Dedifferentiated amniotic fluid mesenchymal stem cell (primary cell): ENCODE measurements at regions not wholly inside any gene's neighbourhood (a gene's known extent, or its start where the extent isn't known, plus 50 kb on each side); places are given as distances from the start of the nearest gene placed in this dataset.

Experiments
- DNase-seq: peaks from one replicate; pipeline ENCODE4 v3.0.0-alpha.2; 2016; ENCODE audit errors: extremely low spot score

DNA sequence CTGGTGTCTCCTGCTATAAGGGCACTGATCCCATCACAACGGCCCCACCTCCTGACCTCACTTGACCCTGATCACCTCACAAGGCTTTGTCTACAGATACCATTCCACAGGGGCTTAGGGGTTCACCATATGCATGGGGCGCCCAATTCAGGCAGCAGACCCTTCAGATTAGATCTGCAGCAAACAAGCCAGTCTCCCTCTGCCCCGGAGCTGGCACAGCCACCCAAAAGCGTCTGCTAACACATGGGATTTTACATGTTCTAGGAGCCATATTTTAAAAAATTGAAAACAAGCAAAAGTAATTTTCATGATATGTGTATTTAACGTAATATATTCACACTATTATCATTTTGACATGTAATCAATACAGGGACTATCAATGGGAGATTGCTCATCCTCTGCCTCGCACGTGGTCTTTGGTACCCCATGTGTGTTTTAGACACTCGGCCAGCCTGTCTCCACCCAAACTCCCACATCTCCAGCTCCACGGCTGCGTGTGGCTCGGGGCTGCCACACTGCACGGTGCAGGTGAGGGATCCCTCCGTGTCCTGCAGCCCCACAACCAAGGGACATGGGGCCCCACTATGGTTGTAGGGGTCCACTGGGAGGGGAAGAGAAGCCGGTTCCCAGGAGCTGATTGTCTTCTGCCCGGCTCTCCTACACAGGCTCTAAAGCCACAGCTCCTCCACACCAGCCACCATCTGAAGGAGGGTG is 107.6 kb downstream of the RBFOX3 start:
- DNase-seq: no peak

- no peak for DNase-seq
These were observed 108.9 kb downstream of the RBFOX3 start for GRCh38 chr17:79501910-79502309.

- DNase-seq: no peak
These were observed 109.9 kb downstream of the RBFOX3 start for GRCh38 chr17:79500745-79501618.

DNA sequence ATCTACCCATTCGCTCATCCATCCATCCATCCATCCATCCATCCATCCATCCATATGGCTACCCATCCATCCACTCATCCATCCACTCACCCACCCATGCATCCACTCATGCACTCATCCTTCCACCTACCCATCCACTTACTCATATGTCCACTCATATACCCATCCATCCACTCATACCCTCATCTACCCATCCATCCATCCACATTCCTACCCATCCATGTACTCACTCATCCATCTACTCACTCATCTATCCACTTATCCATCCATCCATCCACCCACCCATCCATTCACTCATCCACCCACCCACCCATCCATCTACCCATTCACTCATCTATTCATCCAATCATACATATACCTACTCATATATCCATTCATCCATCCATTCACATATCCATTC is 112.0 kb downstream of the RBFOX3 start:
- DNase-seq: no peak

- DNase-seq: no peak
These were observed 113.0 kb downstream of the RBFOX3 start for GRCh38 chr17:79497777-79498348.

DNA sequence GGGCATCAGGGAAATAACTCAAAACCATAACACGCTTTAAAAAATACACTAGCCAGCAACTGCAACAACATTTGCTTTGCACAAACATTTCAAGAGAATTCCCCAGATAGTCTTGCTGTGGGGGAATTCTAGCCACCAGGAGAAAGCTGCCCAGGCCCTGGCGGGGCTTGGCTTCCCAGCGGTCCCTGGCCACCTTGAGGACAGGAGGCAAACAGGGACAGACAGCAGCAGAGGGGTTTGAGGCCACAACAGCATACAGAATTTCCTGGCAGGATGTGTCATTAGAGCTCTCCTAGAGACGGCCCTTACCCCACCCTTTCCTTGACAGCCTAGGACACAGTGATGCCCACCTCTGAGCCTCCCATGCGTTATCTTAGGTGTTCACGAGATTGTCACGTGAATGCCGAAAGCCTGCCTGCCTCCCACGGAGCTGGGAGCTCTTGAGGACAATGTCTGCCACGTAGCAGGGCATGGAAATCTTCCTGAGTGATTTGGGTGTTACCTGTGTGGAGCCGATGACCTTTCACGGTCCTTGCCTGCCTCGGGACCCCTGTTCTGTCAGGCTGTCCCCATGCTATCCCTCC is 114.3 kb downstream of the RBFOX3 start:
- DNase-seq: no peak

- DNase-seq: no peak
These were observed 115.2 kb downstream of the RBFOX3 start for GRCh38 chr17:79495665-79496064.

DNA sequence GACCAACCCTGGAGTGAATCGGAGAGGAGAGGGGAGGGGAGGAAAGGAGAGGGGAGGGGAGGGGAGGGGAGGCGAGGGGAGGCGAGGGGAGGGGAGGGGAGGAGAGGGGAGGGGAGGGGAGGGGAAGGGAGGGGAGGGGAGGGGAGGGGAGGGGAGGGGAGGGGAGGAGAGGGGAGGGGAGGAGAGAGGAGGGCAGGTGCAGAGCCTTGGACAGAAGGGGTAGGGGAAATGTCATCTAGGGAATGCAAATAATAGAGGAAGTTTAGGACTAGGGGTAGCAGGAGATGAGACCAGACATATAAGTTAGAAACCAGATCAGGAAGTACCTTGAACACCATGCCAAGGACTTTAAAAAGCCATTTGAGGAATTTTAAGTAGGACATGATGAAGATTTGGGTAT is 119.8 kb downstream of the RBFOX3 start:
- DNase-seq: no peak

DNA sequence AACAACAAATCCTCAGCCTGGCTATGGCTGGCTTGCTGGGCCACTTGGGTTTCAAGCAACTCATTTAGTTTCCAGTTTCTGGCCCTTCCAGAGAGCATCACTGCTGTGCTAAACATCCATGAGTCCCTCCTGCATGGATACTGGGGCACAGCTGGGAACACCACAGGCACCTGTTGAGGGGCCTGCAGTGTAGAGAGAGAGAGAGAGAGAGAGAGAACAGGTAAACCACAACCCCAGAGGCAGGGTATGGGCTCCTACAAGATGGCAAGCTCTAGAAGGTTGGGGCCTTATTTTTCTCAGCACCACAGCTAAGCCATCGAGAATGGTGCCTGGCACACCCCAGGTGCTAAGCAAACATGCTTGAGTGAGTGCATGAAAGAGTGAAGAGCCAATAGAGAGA is 120.3 kb downstream of the RBFOX3 start:
- no peak for DNase-seq

GRCh38 chr17:79487149-79487548 is 123.7 kb downstream of the RBFOX3 start:
- DNase-seq: no peak

GRCh38 chr17:79485991-79486390 is 124.9 kb downstream of the RBFOX3 start:
- DNase-seq: no peak

GRCh38 chr17:79485419-79485985 is 125.3 kb downstream of the RBFOX3 start:
- DNase-seq: no peak

- DNase-seq: no peak
These were observed 126.0 kb downstream of the RBFOX3 start for GRCh38 chr17:79484600-79485418.

- DNase-seq: no peak
These were observed 127.0 kb downstream of the RBFOX3 start for GRCh38 chr17:79483842-79484241.

DNA sequence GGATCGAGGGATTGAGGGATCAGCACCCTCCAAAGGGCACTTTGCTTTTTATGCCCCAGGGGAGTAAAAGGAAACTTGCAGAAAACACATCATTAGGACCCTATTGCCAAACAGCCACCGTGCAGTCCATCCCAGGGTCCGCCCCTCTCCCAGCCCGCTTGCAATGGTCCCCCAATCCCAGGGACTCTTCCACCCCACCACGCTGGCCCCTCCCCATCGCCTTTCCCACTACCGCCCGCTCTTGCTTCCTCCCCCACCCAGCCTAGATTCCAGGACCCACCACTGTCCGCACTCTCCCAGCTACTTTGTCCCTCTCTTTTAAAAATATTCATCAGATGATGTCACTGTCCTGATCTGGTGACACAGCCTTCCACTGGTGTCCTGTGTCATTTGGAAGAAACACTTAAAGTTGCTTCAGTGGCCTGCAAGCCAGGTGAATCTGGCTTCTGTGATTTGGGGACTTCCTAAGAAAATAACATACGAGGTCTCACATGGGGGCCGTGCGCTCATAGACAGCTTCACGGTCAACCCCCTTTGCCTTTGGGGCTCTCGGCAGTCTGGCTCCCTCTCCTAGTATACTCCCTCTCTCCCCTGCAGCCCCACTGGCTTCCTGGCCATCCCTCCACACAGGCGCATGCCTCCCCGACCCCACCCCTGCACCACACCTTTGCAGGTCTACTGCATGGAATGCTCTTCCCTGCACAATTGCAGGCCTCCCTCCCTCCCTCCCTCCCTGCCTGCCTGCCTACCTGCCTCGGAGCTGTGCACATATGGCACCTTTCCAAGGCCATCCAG is 127.9 kb downstream of the RBFOX3 start:
- no peak for DNase-seq

DNA sequence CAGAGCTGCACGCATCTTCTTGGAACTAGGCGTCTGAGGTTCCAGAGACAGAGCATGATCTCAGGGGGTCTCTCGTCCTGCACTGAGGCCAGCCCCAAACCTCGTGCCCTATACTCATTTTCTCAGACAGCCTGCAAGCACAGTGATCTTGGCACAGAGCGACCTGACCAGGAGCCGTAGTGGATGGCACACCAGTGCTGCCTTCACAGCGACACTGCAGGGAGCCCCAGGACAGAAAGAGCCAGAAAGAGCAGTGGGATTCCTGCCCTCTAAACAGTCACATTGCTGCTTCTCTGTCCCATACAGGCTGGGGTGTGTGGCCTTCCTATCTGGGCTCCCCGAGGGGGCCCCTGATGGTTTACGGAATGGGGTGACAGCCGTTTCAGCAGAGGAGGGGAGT is 131.0 kb downstream of the RBFOX3 start:
- no peak for DNase-seq

DNA sequence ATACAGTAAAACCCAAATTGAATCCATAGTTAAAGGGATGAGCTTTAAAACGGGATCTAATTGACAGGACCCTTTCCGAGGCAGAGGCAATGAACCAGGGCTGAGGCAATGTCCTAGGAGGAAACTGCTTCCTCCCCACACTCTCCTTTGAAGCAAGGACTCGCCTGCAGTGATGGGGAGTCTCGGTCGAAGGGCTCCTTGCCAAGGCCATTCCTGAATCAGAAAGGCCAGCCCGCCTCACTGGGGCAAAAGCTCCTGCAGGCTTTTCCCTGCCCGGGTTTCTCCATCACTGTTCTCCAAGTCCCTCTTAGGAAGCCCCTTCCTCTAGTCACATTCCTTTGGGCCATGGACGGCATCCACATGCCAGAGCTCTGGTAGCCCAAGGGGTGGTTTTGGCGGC is 132.0 kb downstream of the RBFOX3 start:
- DNase-seq: no peak

GRCh38 chr17:79478051-79478461 is 132.8 kb downstream of the RBFOX3 start:
- DNase-seq: no peak

GRCh38 chr17:79476074-79476652 is 134.7 kb downstream of the RBFOX3 start:
- DNase-seq: no peak

GRCh38 chr17:79473876-79474440 is 136.9 kb downstream of the RBFOX3 start:
- DNase-seq: no peak
